HepG2 (cell line): ENCODE measurements at regions not wholly inside any gene's neighbourhood (a gene's known extent, or its start where the extent isn't known, plus 50 kb on each side); places are given as distances from the start of the nearest gene placed in this dataset.

Source experiments
- ATAC-seq: fragments of 200-7000 bp; cut with Tn5 transposase; 3 replicates; pipeline ENCODE4 v1.9.1; 2020; ENCODE audit warnings: mild to moderate bottlenecking, moderate library complexity
- BruUV-seq: library from RNA; stranded (reverse); fragments of 400-500 nt; replicated peaks from 2 replicates; lab custom pipeline; 2021; lab: Mats Ljungman, UMichigan
- CTCF ChIA-PET: fragments of 300-600 bp; formaldehyde crosslinking; extraction: SDS; loops from one replicate; lab custom pipeline; 2021; ENCODE audit warnings: low total read pairs, inconsistent platforms, low intra/inter-chr PET ratio; lab: Yijun Ruan, JAX
- POLR2A ChIA-PET: fragments of 350-600 bp; sonication (Branson Sonifier 250); formaldehyde crosslinking; loops from one replicate; lab custom pipeline; 2020; ENCODE audit warnings: antibody characterized with exemption, inconsistent platforms; lab: Yijun Ruan, JAX
- DNase-seq: peaks from one replicate; pipeline ENCODE4 v3.0.0-alpha.2; 2015; ENCODE audit warnings: low spot score
- FAIRE-seq: peaks from 3 replicates; lab custom pipeline; 2011; peaks lifted over from hg19 to GRCh38; lab: Jason Lieb, UNC
- H2AFZ ChIP-seq: one replicate; pipeline ENCODE4 v1.6.1; 2011; ENCODE audit warnings: low read length, inconsistent platforms
- H3K27ac ChIP-seq: fragments of 300-600 bp; 3 replicates; pipeline ENCODE4 v1.8.0; 2011; ENCODE audit warnings: mixed run types, mild to moderate bottlenecking, mixed read lengths, low read length, inconsistent platforms; ENCODE audit not compliant: insufficient read depth; ENCODE audit errors: extremely low read length
- H3K27me3 ChIP-seq, 2 experiments: fragments of 200-600 bp in 1 of 2; 2 replicates in 1 of 2; 3 replicates in 1 of 2; pipeline versions ENCODE4 v1.6.0 to v1.8.0; 2011; ENCODE audit warnings: low read length in 2 of 2, mild to moderate bottlenecking in 2 of 2, moderate library complexity in 2 of 2, inconsistent platforms in 1 of 2; ENCODE audit not compliant: insufficient read depth in 2 of 2, control insufficient read depth in 1 of 2
- H3K36me3 ChIP-seq, 2 experiments: fragments of 200-600 bp in 1 of 2; replicated peaks in 1 of 2; 2 replicates in 1 of 2; 3 replicates in 1 of 2; pipeline versions ENCODE4 v1.5.1 to v1.8.0; 2011; ENCODE audit warnings: low read length in 2 of 2, inconsistent platforms in 1 of 2; ENCODE audit not compliant: insufficient read depth in 2 of 2, control insufficient read depth in 1 of 2
- H3K4me1 ChIP-seq: 2 replicates; pipeline ENCODE4 v1.5.1; 2012; ENCODE audit warnings: low read length, inconsistent platforms; ENCODE audit not compliant: insufficient read depth
- H3K4me2 ChIP-seq: 2 replicates; pipeline ENCODE4 v1.6.0; 2011; ENCODE audit warnings: low read depth, low read length, inconsistent platforms
- H3K4me3 ChIP-seq, 3 experiments: fragments of 200-600 bp in 1 of 3; sonication (generic), shearing (Covaris generic) in 1 of 3; replicated peaks in 1 of 3; 2 replicates each; pipeline ENCODE4 v1.5.1; 2011 to 2016; ENCODE audit warnings: low read length in 3 of 3, inconsistent platforms in 2 of 3, low read depth in 2 of 3, mild to moderate bottlenecking in 2 of 3, control low read depth in 1 of 3, mixed read lengths in 1 of 3; ENCODE audit not compliant: insufficient read depth in 1 of 3
- H3K79me2 ChIP-seq: one replicate; pipeline ENCODE4 v1.6.1; 2011; ENCODE audit warnings: low read length, inconsistent platforms; ENCODE audit not compliant: insufficient read depth
- H3K9ac ChIP-seq: 2 replicates; pipeline ENCODE4 v1.6.0; 2011; ENCODE audit warnings: mild to moderate bottlenecking, low read depth, low read length, inconsistent platforms; ENCODE audit not compliant: insufficient read depth
- H3K9me3 ChIP-seq: 2 replicates; pipeline ENCODE4 v1.5.1; 2012; ENCODE audit warnings: mild to moderate bottlenecking, low read length
- H4K20me1 ChIP-seq: 2 replicates; pipeline ENCODE4 v1.6.0; 2011; ENCODE audit warnings: inconsistent platforms, mild to moderate bottlenecking, low read length, moderate library complexity; ENCODE audit not compliant: insufficient read depth
- CCDC6 ChIP-seq: sonication (generic); formaldehyde crosslinking; IDR thresholded peaks from 2 replicates; pipeline ENCODE4 v1.8.1; 2022; ENCODE audit warnings: mild to moderate bottlenecking, missing genetic modification reagents, moderate library complexity
- KLF9 ChIP-seq: IDR thresholded peaks from 2 replicates; pipeline ENCODE4 v1.6.1; 2016; ENCODE audit warnings: low read depth
- KMT2A ChIP-seq: sonication (generic); formaldehyde crosslinking; IDR thresholded peaks from 2 replicates; pipeline ENCODE4 v1.4.0; 2020; ENCODE audit warnings: missing genetic modification reagents
- NFRKB ChIP-seq: fragments of 450-650 bp; IDR thresholded peaks from 2 replicates; pipeline ENCODE4 v1.6.1; 2017
- NR3C1 ChIP-seq: sonication (generic); formaldehyde crosslinking; IDR thresholded peaks from 2 replicates; pipeline ENCODE4 v1.4.0; 2020; ENCODE audit warnings: missing genetic modification reagents
- SIX4 ChIP-seq: sonication (generic); formaldehyde crosslinking; IDR thresholded peaks from 2 replicates; pipeline ENCODE4 v1.4.0; 2020; ENCODE audit warnings: missing genetic modification reagents
- ZBTB7A ChIP-seq: sonication (generic); formaldehyde crosslinking; IDR thresholded peaks from 2 replicates; pipeline ENCODE4 v1.8.0; 2022; ENCODE audit warnings: mild to moderate bottlenecking, missing genetic modification reagents
- ZNF101 ChIP-seq: sonication (generic); formaldehyde crosslinking; IDR thresholded peaks from 2 replicates; pipeline ENCODE4 v1.4.0; 2020; ENCODE audit warnings: mild to moderate bottlenecking, low read depth, missing genetic modification reagents, borderline replicate concordance
- ZNF343 ChIP-seq: sonication (generic); formaldehyde crosslinking; IDR thresholded peaks from 2 replicates; pipeline ENCODE4 v1.4.0; 2020; ENCODE audit warnings: mild to moderate bottlenecking, missing genetic modification reagents
- ZNF607 ChIP-seq: sonication (generic); formaldehyde crosslinking; IDR thresholded peaks from 2 replicates; pipeline ENCODE4 v1.5.1; 2020; ENCODE audit warnings: missing genetic modification reagents, mild to moderate bottlenecking, borderline replicate concordance
- ZNF629 ChIP-seq: sonication (generic); formaldehyde crosslinking; conservative IDR thresholded peaks from 2 replicates; pipeline ENCODE4 v1.5.0; 2020; ENCODE audit warnings: missing genetic modification reagents
- whole genome bisulfite sequencing: methylation state at CpG from one replicate; pipeline ENCODE4 v1.1.6; 2017; ENCODE audit warnings: low lambda C conversion rate; 5-methylcytosine and 5-hydroxymethylcytosine counted together
- in situ Hi-C: cut with HindIII; loops from 2 replicates; pipeline ENCODE4 v1.10.0; 2017; ENCODE audit warnings: low pct_unique_long_range_greater_than_20kb; ENCODE audit not compliant: extremely low pct_ligation_motif_present
- intact Hi-C: fragments of 100-400 bp; cut with micrococcal nuclease; formaldehyde crosslinking; loops from one replicate; pipeline ENCODE4 v1.10.0; 2022; ENCODE audit not compliant: unreplicated experiment
- TF ChIP-seq, protein P1 (sequence below): sonication (generic); formaldehyde crosslinking; IDR thresholded peaks from 2 replicates; pipeline ENCODE4 v1.5.0; 2020; ENCODE audit warnings: mild to moderate bottlenecking, low read depth, missing genetic modification reagents, borderline replicate concordance
- TF ChIP-seq, protein P2 (sequence below): IDR thresholded peaks from 2 replicates; pipeline ENCODE4 v1.6.1; 2018; ENCODE audit warnings: missing genetic modification reagents
- TF ChIP-seq, protein P3 (sequence below): sonication (generic); formaldehyde crosslinking; IDR thresholded peaks from 2 replicates; pipeline ENCODE4 v1.4.0; 2020; ENCODE audit warnings: mild to moderate bottlenecking, missing genetic modification reagents
- TF ChIP-seq, protein P4 (sequence below): sonication (generic); formaldehyde crosslinking; IDR thresholded peaks from 2 replicates; pipeline ENCODE4 v1.4.0; 2020; ENCODE audit warnings: missing genetic modification reagents
- TF ChIP-seq, protein P5 (sequence below): sonication (generic); formaldehyde crosslinking; IDR thresholded peaks from 2 replicates; pipeline ENCODE4 v1.5.0; 2020; ENCODE audit warnings: missing genetic modification reagents

DNA sequence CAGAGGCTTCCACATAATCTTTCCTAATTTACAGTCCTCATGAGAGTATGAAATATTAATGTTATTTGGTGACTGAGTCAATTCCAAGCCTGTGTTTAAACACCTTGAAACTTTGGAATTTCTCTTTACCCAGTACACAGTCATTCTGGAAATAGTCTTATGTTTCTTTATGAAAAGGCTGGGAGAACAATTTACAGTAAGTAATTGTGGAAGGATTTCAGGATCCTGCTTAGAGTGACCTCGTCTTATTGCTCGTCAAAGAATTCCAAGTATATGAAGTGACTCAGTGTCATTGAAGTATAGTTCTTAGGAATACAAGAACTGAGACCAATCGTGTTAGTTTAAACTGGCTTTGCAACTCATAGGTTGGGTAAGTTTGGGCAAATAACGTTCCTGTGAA lies 634.2 kb downstream of the SLC16A7 start:
- Histone ChIP-seq H3K9ac (no peak overlapping the region), H3K4me3 (no peak overlapping the region), H2AFZ (no peak overlapping the region), H3K36me3 (no peaks in the 10 kb centered on the region), H4K20me1 (no peaks in the 10 kb centered on the region), H3K27me3 (no peaks in the 10 kb centered on the region), H3K79me2 (no peaks in the 10 kb centered on the region), H3K4me1 (no peaks in the 10 kb centered on the region), H3K27ac (no peak overlapping the region), H3K9me3 (no peaks in the 10 kb centered on the region), H3K4me2 (no peak overlapping the region)
- FAIRE-seq: no peak
- BruUV-seq: no TSS peak
- TF ChIP-seq CCDC6 (CRISPR knock-in tag) (no peak), NR3C1 (CRISPR knock-in tag) (no peak), ZNF607 (CRISPR knock-in tag) (no peak), ZNF101 (CRISPR knock-in tag) (no peak), NFRKB (no peak), ZNF629 (CRISPR knock-in tag) (no peak), KMT2A (CRISPR knock-in tag) (no peak), SIX4 (no peak), KLF9 (CRISPR knock-in tag) (no peak), ZBTB7A (CRISPR knock-in tag) (no peak), ZNF343 (CRISPR knock-in tag) (no peak)
- TF ChIP-seq, protein P1, sequence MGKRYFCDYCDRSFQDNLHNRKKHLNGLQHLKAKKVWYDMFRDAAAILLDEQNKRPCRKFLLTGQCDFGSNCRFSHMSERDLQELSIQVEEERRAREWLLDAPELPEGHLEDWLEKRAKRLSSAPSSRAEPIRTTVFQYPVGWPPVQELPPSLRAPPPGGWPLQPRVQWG: no peak
- TF ChIP-seq, protein P2, sequence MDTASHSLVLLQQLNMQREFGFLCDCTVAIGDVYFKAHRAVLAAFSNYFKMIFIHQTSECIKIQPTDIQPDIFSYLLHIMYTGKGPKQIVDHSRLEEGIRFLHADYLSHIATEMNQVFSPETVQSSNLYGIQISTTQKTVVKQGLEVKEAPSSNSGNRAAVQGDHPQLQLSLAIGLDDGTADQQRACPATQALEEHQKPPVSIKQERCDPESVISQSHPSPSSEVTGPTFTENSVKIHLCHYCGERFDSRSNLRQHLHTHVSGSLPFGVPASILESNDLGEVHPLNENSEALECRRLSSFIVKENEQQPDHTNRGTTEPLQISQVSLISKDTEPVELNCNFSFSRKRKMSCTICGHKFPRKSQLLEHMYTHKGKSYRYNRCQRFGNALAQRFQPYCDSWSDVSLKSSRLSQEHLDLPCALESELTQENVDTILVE (CRISPR knock-in tag): no peak
- TF ChIP-seq, protein P3, sequence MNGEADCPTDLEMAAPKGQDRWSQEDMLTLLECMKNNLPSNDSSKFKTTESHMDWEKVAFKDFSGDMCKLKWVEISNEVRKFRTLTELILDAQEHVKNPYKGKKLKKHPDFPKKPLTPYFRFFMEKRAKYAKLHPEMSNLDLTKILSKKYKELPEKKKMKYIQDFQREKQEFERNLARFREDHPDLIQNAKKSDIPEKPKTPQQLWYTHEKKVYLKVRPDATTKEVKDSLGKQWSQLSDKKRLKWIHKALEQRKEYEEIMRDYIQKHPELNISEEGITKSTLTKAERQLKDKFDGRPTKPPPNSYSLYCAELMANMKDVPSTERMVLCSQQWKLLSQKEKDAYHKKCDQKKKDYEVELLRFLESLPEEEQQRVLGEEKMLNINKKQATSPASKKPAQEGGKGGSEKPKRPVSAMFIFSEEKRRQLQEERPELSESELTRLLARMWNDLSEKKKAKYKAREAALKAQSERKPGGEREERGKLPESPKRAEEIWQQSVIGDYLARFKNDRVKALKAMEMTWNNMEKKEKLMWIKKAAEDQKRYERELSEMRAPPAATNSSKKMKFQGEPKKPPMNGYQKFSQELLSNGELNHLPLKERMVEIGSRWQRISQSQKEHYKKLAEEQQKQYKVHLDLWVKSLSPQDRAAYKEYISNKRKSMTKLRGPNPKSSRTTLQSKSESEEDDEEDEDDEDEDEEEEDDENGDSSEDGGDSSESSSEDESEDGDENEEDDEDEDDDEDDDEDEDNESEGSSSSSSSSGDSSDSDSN (CRISPR knock-in tag): no peak
- TF ChIP-seq, protein P4, sequence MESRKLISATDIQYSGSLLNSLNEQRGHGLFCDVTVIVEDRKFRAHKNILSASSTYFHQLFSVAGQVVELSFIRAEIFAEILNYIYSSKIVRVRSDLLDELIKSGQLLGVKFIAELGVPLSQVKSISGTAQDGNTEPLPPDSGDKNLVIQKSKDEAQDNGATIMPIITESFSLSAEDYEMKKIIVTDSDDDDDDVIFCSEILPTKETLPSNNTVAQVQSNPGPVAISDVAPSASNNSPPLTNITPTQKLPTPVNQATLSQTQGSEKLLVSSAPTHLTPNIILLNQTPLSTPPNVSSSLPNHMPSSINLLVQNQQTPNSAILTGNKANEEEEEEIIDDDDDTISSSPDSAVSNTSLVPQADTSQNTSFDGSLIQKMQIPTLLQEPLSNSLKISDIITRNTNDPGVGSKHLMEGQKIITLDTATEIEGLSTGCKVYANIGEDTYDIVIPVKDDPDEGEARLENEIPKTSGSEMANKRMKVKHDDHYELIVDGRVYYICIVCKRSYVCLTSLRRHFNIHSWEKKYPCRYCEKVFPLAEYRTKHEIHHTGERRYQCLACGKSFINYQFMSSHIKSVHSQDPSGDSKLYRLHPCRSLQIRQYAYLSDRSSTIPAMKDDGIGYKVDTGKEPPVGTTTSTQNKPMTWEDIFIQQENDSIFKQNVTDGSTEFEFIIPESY: no peak
- TF ChIP-seq, protein P5, sequence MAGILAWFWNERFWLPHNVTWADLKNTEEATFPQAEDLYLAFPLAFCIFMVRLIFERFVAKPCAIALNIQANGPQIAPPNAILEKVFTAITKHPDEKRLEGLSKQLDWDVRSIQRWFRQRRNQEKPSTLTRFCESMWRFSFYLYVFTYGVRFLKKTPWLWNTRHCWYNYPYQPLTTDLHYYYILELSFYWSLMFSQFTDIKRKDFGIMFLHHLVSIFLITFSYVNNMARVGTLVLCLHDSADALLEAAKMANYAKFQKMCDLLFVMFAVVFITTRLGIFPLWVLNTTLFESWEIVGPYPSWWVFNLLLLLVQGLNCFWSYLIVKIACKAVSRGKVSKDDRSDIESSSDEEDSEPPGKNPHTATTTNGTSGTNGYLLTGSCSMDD (CRISPR knock-in tag): no peak
- ChIA-PET CTCF (no interaction called here), POLR2A (no interaction called here)
- in situ Hi-C loops (no loop called here), intact Hi-C loops (no loop called here)
- DNase-seq: no peak
- ATAC-seq: no peak
- 2% methylated on average over 4 of the region's 4 CpGs for WGBS
